Upper lobe of left lung (tissue), 4 donors: ENCODE measurements at regions not wholly inside any gene's neighbourhood (a gene's known extent, or its start where the extent isn't known, plus 50 kb on each side); places are given as distances from the start of the nearest gene placed in this dataset.

Experiments used
- CTCF ChIP-seq, 6 experiments: fragments of 450-650 bp in 4 of 6; fragments of 200-600 bp in 2 of 6; sonication (generic) in 2 of 6; IDR thresholded peaks; one replicate each; pipeline ENCODE4 v1.5.1; 2016 to 2019; ENCODE audit warnings: antibody characterized with exemption in 6 of 6
- EP300 ChIP-seq, 4 donors: sonication (generic); formaldehyde crosslinking; IDR thresholded peaks; one replicate each; pipeline ENCODE4 v1.5.1; 2017; ENCODE audit warnings: antibody characterized with exemption in 4 of 4, control low read depth in 2 of 4
- POLR2A ChIP-seq, 4 donors: fragments of 450-650 bp; IDR thresholded peaks; one replicate each; pipeline ENCODE4 v1.5.1; 2016 to 2017; ENCODE audit warnings: antibody characterized with exemption in 4 of 4, mild to moderate bottlenecking in 2 of 4
- POLR2AphosphoS5 ChIP-seq, 2 donors: sonication (generic); formaldehyde crosslinking; IDR thresholded peaks; one replicate each; pipeline ENCODE4 v1.5.1; 2017; ENCODE audit warnings: antibody characterized with exemption in 2 of 2

- TF ChIP-seq POLR2AphosphoS5 (IDR thresholded peaks at IDR 0.05) (no peak), POLR2A (IDR thresholded peaks at IDR 0.05) (no peak), CTCF (IDR thresholded peaks at IDR 0.05) (no peak), EP300 (IDR thresholded peaks at IDR 0.05) (no peak)
Measured at GRCh38 chr7:148950806-148951205, 66.7 kb upstream of the EZH2 start.
